K562 (cell line): ENCODE measurements at regions not wholly inside any gene's neighbourhood (a gene's known extent, or its start where the extent isn't known, plus 50 kb on each side); places are given as distances from the start of the nearest gene placed in this dataset.

Experiments used
- CTCF ChIP-seq, 3 experiments: IDR thresholded peaks in 2 of 3; conservative IDR thresholded peaks in 1 of 3; 2 replicates each; pipeline ENCODE4 v1.5.1; 2011 to 2012; ENCODE audit warnings: low read length in 3 of 3, mild to moderate bottlenecking in 3 of 3, control low read depth in 2 of 3, improper control_type of control experiment in 1 of 3, inconsistent platforms in 1 of 3, low read depth in 1 of 3, mixed read lengths in 1 of 3, moderate library complexity in 1 of 3; ENCODE audit not compliant: insufficient read depth in 2 of 3
- ETV6 ChIP-seq, 3 experiments: fragments of 150-350 bp in 1 of 3; sonication (generic) in 1 of 3; formaldehyde crosslinking in 1 of 3; IDR thresholded peaks; 2 replicates each; pipeline versions ENCODE4 v1.6.1 to v1.8.0; 2014 to 2022; ENCODE audit warnings: borderline replicate concordance in 2 of 3, low read depth in 2 of 3, antibody characterized with exemption in 1 of 3, low read length in 1 of 3, mild to moderate bottlenecking in 1 of 3, missing genetic modification reagents in 1 of 3
- ZNF224 ChIP-seq: sonication (generic); formaldehyde crosslinking; IDR thresholded peaks from 2 replicates; pipeline ENCODE4 v1.8.0; 2022; ENCODE audit warnings: mild to moderate bottlenecking, missing genetic modification reagents

- no peak for TF ChIP-seq CTCF (IDR thresholded peaks at IDR 0.05 in 2 of 3, conservative IDR thresholded peaks at IDR 0.05 in 1 of 3; ENCODE audit: insufficient read depth in 2 of 3, low read depth in 1 of 3, low read length in 3 of 3)
- TF ChIP-seq ZNF224 (CRISPR knock-in tag) = no peak
- no peak for TF ChIP-seq ETV6 (IDR thresholded peaks at IDR 0.05; ENCODE audit: borderline replicate concordance in 1 of 2, low read depth in 2 of 2, low read length in 1 of 2)
- TF ChIP-seq ETV6 (CRISPR knock-in tag; IDR thresholded peaks at IDR 0.05; ENCODE audit: borderline replicate concordance) = no peak
Measured at GRCh38 chr15:39327005-39327730, 253.7 kb upstream of the THBS1 start.
